Activated B cell treated with CpG ODN at 0.5 μM for 24 hours (primary cell): ENCODE measurements at regions not wholly inside any gene's neighbourhood (a gene's known extent, or its start where the extent isn't known, plus 50 kb on each side); places are given as distances from the start of the nearest gene placed in this dataset.

Source experiments
- ATAC-seq: fragments of 200-7000 bp; cut with Tn5 transposase; one replicate; pipeline ENCODE4 v1.10.0; 2021; ENCODE audit warnings: low read depth, mild to moderate bottlenecking, moderate library complexity
- CTCF ChIA-PET: fragments of 350-600 bp; sonication (Branson Sonifier 250); formaldehyde crosslinking; loops from one replicate; lab custom pipeline; 2021; ENCODE audit warnings: antibody characterized with exemption; lab: Charles Lee
- POLR2A ChIA-PET: fragments of 350-600 bp; sonication (Branson Sonifier 250); formaldehyde crosslinking; loops from one replicate; lab custom pipeline; 2021; ENCODE audit warnings: antibody characterized with exemption; lab: Charles Lee
- DNase-seq: peaks from one replicate; pipeline ENCODE4 v3.0.0; 2022
- H3K27ac Mint-ChIP-seq: one replicate; pipeline ENCODE4 v1.8.0; 2020; ENCODE audit warnings: mixed read lengths
- H3K27me3 Mint-ChIP-seq: one replicate; pipeline ENCODE4 v1.8.0; 2021; ENCODE audit warnings: mixed read lengths
- H3K36me3 Mint-ChIP-seq: one replicate; pipeline ENCODE4 v1.8.0; 2021; ENCODE audit warnings: low read depth, mixed read lengths
- H3K4me1 Mint-ChIP-seq: one replicate; pipeline ENCODE4 v1.8.0; 2021; ENCODE audit warnings: mixed read lengths
- H3K4me3 Mint-ChIP-seq: one replicate; pipeline ENCODE4 v1.8.0; 2020; ENCODE audit warnings: mild to moderate bottlenecking, mixed read lengths
- H3K9me3 Mint-ChIP-seq: one replicate; pipeline ENCODE4 v1.8.0; 2020; ENCODE audit warnings: mixed read lengths
- CTCF ChIP-seq: fragments of 200-600 bp; IDR thresholded peaks from one replicate; pipeline ENCODE4 v1.8.0; 2022; ENCODE audit warnings: antibody characterized with exemption, mild to moderate bottlenecking
- intact Hi-C: fragments of 100-400 bp; cut with micrococcal nuclease; formaldehyde crosslinking; loops from one replicate; pipeline ENCODE4 v1.15.1; 2024

- Mint-ChIP-seq H3K27ac (no peak overlapping the region), H3K4me1 (no peaks in the 10 kb centered on the region), H3K36me3 (no peaks in the 10 kb centered on the region), H3K27me3 (no peaks in the 10 kb centered on the region), H3K9me3 (peaks cover 4% of the 10 kb centered on the region), H3K4me3 (no peak overlapping the region)
- ChIA-PET POLR2A (no interaction called here), CTCF (no interaction called here)
- DNase-seq (no peak), ATAC-seq (no peak)
- intact Hi-C loops, result no loop called here
- no peak for TF ChIP-seq CTCF
Measured at GRCh38 chr21:16145479-16145878, 415.7 kb downstream of the USP25 start.

- no peak for DNase-seq
- H3K9me3 Mint-ChIP-seq, result no peaks in the 10 kb centered on the region
- H3K27ac Mint-ChIP-seq, result no peak overlapping the region
- TF ChIP-seq CTCF, result no peak
- H3K27me3 Mint-ChIP-seq, result no peaks in the 10 kb centered on the region
- POLR2A ChIA-PET, result no interaction called here
- intact Hi-C loops, result no loop called here
- CTCF ChIA-PET, result no interaction called here
- H3K4me3 Mint-ChIP-seq, result no peak overlapping the region
- no peaks in the 10 kb centered on the region for H3K4me1 Mint-ChIP-seq
- H3K36me3 Mint-ChIP-seq, result no peaks in the 10 kb centered on the region
- no peak for ATAC-seq
Measured at GRCh38 chr21:16154321-16154720, 424.5 kb downstream of the USP25 start.

GRCh38 chr21:16154951-16155635 is 425.3 kb downstream of the USP25 start:
- CTCF ChIA-PET, result no interaction called here
- no peak overlapping the region for H3K27ac Mint-ChIP-seq
- POLR2A ChIA-PET, result no interaction called here
- ATAC-seq (no peak), DNase-seq (no peak)
- no peak overlapping the region for H3K4me3 Mint-ChIP-seq
- no peaks in the 10 kb centered on the region for H3K4me1 Mint-ChIP-seq
- intact Hi-C loops, result no loop called here
- no peaks in the 10 kb centered on the region for H3K36me3 Mint-ChIP-seq
- H3K9me3 Mint-ChIP-seq, result no peaks in the 10 kb centered on the region
- H3K27me3 Mint-ChIP-seq, result no peaks in the 10 kb centered on the region
- TF ChIP-seq CTCF, result no peak

- no peaks in the 10 kb centered on the region for H3K27me3 Mint-ChIP-seq
- no peaks in the 10 kb centered on the region for H3K4me1 Mint-ChIP-seq
- no peak overlapping the region for H3K27ac Mint-ChIP-seq
- no peak overlapping the region for H3K4me3 Mint-ChIP-seq
- DNase-seq (no peak), ATAC-seq (no peak)
- ChIA-PET CTCF (no interaction called here), POLR2A (no interaction called here)
- H3K36me3 Mint-ChIP-seq, result no peaks in the 10 kb centered on the region
- intact Hi-C loops, result no loop called here
- H3K9me3 Mint-ChIP-seq, result no peaks in the 10 kb centered on the region
- no peak for TF ChIP-seq CTCF
Measured at GRCh38 chr21:16156841-16157489, 427.2 kb downstream of the USP25 start.

GRCh38 chr21:16159213-16159970 is 429.6 kb downstream of the USP25 start:
- intact Hi-C loops, result no loop called here
- ChIA-PET POLR2A (no interaction called here), CTCF (no interaction called here)
- no peak overlapping the region for H3K27ac Mint-ChIP-seq
- no peak for TF ChIP-seq CTCF
- H3K4me3 Mint-ChIP-seq, result no peak overlapping the region
- no peaks in the 10 kb centered on the region for H3K4me1 Mint-ChIP-seq
- DNase-seq (no peak), ATAC-seq (no peak)
- H3K9me3 Mint-ChIP-seq, result no peaks in the 10 kb centered on the region
- no peaks in the 10 kb centered on the region for H3K36me3 Mint-ChIP-seq
- H3K27me3 Mint-ChIP-seq, result no peaks in the 10 kb centered on the region
